Right atrium auricular region (tissue), 2 donors: ENCODE measurements at regions not wholly inside any gene's neighbourhood (a gene's known extent, or its start where the extent isn't known, plus 50 kb on each side); places are given as distances from the start of the nearest gene placed in this dataset.

ENCODE experiments used
- DNase-seq: peaks from one replicate; pipeline ENCODE4 v3.0.0-alpha.2; 2019; ENCODE audit warnings: low spot score
- H3K27ac ChIP-seq, 2 donors: fragments of 200-600 bp; sonication (generic); 1 replicate in 1 of 2; 2 replicates in 1 of 2; pipeline ENCODE4 v1.5.1; 2016 to 2019
- H3K27me3 ChIP-seq, 2 donors: fragments of 200-600 bp; sonication (generic); one replicate each; pipeline versions ENCODE4 v1.5.1 to v1.6.0; 2017 to 2019
- H3K36me3 ChIP-seq: fragments of 200-600 bp; sonication (generic); one replicate; pipeline ENCODE4 v1.5.1; 2016
- H3K4me1 ChIP-seq, 2 donors: fragments of 200-600 bp; sonication (generic); one replicate each; pipeline versions ENCODE4 v1.5.1 to v1.6.0; 2017 to 2019
- H3K4me3 ChIP-seq, 2 donors: fragments of 200-600 bp; sonication (generic); 1 replicate in 1 of 2; 2 replicates in 1 of 2; pipeline ENCODE4 v1.5.1; 2017 to 2019; ENCODE audit warnings: mild to moderate bottlenecking in 1 of 2, moderate library complexity in 1 of 2
- H3K9me3 ChIP-seq, 2 donors: fragments of 200-600 bp; sonication (generic); one replicate each; pipeline ENCODE4 v1.5.1; 2019
- TF ChIP-seq, protein P1 (sequence below), 2 donors: fragments of 200-600 bp; sonication (generic); IDR thresholded peaks; one replicate each; pipeline ENCODE4 v1.5.1; 2019; ENCODE audit warnings: antibody characterized with exemption in 2 of 2

- H3K27me3 ChIP-seq = no peaks in the 10 kb centered on the region
- no peak for DNase-seq
- H3K4me3 ChIP-seq = no peak overlapping the region
- H3K9me3 ChIP-seq = no peaks in the 10 kb centered on the region
- no peaks in the 10 kb centered on the region for H3K36me3 ChIP-seq
- TF ChIP-seq, protein P1, sequence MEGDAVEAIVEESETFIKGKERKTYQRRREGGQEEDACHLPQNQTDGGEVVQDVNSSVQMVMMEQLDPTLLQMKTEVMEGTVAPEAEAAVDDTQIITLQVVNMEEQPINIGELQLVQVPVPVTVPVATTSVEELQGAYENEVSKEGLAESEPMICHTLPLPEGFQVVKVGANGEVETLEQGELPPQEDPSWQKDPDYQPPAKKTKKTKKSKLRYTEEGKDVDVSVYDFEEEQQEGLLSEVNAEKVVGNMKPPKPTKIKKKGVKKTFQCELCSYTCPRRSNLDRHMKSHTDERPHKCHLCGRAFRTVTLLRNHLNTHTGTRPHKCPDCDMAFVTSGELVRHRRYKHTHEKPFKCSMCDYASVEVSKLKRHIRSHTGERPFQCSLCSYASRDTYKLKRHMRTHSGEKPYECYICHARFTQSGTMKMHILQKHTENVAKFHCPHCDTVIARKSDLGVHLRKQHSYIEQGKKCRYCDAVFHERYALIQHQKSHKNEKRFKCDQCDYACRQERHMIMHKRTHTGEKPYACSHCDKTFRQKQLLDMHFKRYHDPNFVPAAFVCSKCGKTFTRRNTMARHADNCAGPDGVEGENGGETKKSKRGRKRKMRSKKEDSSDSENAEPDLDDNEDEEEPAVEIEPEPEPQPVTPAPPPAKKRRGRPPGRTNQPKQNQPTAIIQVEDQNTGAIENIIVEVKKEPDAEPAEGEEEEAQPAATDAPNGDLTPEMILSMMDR (IDR thresholded peaks at IDR 0.05) = no peak
- no peaks in the 10 kb centered on the region for H3K4me1 ChIP-seq
- no peak overlapping the region for H3K27ac ChIP-seq
These were observed 1161.5 kb downstream of the CDH11 start for GRCh38 chr16:63960321-63960720.

- H3K27me3 ChIP-seq = no peaks in the 10 kb centered on the region
- H3K27ac ChIP-seq = no peak overlapping the region
- TF ChIP-seq, protein P1 (IDR thresholded peaks at IDR 0.05) = no peak
- no peak overlapping the region for H3K4me3 ChIP-seq
- no peaks in the 10 kb centered on the region for H3K9me3 ChIP-seq
- no peak for DNase-seq
- no peaks in the 10 kb centered on the region for H3K36me3 ChIP-seq
- no peaks in the 10 kb centered on the region for H3K4me1 ChIP-seq
These were observed 1174.8 kb downstream of the CDH11 start for GRCh38 chr16:63947022-63947421.

GRCh38 chr16:63945806-63946205 lies 1176.1 kb downstream of the CDH11 start:
- no peaks in the 10 kb centered on the region for H3K36me3 ChIP-seq
- H3K27ac ChIP-seq = no peak overlapping the region
- H3K9me3 ChIP-seq = no peaks in the 10 kb centered on the region
- no peaks in the 10 kb centered on the region for H3K4me1 ChIP-seq
- no peak overlapping the region for H3K4me3 ChIP-seq
- TF ChIP-seq, protein P1 (IDR thresholded peaks at IDR 0.05) = no peak
- no peak for DNase-seq
- no peaks in the 10 kb centered on the region for H3K27me3 ChIP-seq

DNA sequence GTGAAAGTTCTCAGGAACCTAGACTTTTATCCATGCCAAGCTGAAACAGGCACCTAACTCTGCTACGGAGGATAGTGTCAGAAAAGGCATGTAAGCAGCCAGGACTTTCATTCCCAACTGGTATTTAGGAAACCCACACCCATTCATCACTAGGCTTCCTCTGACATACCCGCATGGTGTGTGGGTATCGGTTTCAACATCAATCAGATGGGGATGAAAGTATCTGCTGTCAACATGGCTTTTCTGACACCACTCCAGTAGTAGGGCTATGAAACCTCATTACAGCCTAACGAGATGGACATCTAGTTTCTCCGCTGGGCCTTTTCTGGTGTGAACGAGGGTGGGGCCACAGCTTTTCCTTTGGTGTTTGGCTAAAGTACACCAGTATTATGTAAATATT lies 1178.3 kb downstream of the CDH11 start:
- TF ChIP-seq, protein P1 (IDR thresholded peaks at IDR 0.05) = no peak
- no peaks in the 10 kb centered on the region for H3K4me1 ChIP-seq
- no peaks in the 10 kb centered on the region for H3K27me3 ChIP-seq
- H3K36me3 ChIP-seq = no peaks in the 10 kb centered on the region
- no peak overlapping the region for H3K4me3 ChIP-seq
- no peak overlapping the region for H3K27ac ChIP-seq
- H3K9me3 ChIP-seq = no peaks in the 10 kb centered on the region
- no peak for DNase-seq

DNA sequence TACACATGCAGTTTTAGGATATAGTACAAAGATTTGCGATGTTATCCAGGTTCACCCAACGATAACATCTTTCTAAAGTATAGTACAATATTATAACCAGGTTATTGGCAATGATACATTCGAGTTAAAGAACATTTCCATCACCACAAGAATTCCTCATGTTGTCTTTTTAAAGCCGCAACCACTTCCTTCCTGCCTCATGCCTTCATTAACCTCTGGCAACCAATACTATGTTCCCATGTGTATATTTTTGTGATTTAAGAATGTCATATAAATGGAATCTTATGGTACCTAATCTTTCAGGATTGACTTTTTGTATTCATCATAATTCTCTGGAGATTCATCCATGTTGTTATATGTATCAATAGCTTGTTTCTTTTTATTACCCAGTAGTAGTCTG lies 1183.2 kb downstream of the CDH11 start:
- no peak overlapping the region for H3K4me3 ChIP-seq
- DNase-seq = no peak
- TF ChIP-seq, protein P1 (IDR thresholded peaks at IDR 0.05) = no peak
- no peaks in the 10 kb centered on the region for H3K36me3 ChIP-seq
- H3K27ac ChIP-seq = no peak overlapping the region
- H3K27me3 ChIP-seq = no peaks in the 10 kb centered on the region
- no peaks in the 10 kb centered on the region for H3K9me3 ChIP-seq
- no peaks in the 10 kb centered on the region for H3K4me1 ChIP-seq

- Histone ChIP-seq H3K27ac (no peak overlapping the region), H3K4me1 (no peaks in the 10 kb centered on the region), H3K36me3 (no peaks in the 10 kb centered on the region), H3K9me3 (peaks cover 5 to 13% of the 10 kb centered on the region in 2 donors), H3K4me3 (no peak overlapping the region), H3K27me3 (no peaks in the 10 kb centered on the region)
- TF ChIP-seq, protein P1 (IDR thresholded peaks at IDR 0.05) = no peak
- no peak for DNase-seq
These were observed 1188.0 kb downstream of the CDH11 start for GRCh38 chr16:63933841-63934240.
